ENCODE measurements at regions not wholly inside any gene's neighbourhood (a gene's known extent, or its start where the extent isn't known, plus 50 kb on each side); places are given as distances from the start of the nearest gene placed in this dataset.
"Not testable (repeated sequence)": the region's sequence is repeated elsewhere in the genome, so short reads cannot be mapped to it uniquely, and the experiment has no call there.

- DNase-seq (ENCODE audit: low spot score) = no peak
These were observed 455.3 kb upstream of the PTGER4 start for GRCh38 chr5:40224421-40224820.

GRCh38 chr5:40223884-40224402 lies 455.8 kb upstream of the PTGER4 start:
- DNase-seq (ENCODE audit: low spot score) = no peak

GRCh38 chr5:40221796-40222195 lies 457.9 kb upstream of the PTGER4 start:
- no peak for DNase-seq (ENCODE audit: low spot score)

- DNase-seq (ENCODE audit: low spot score) = no peak
These were observed 458.5 kb upstream of the PTGER4 start for GRCh38 chr5:40221255-40221654.

GRCh38 chr5:40220260-40220659 lies 459.5 kb upstream of the PTGER4 start:
- no peak for DNase-seq (ENCODE audit: low spot score)

GRCh38 chr5:40217553-40217952 lies 462.2 kb upstream of the PTGER4 start:
- DNase-seq (ENCODE audit: low spot score) = no peak

- DNase-seq (ENCODE audit: low spot score) = no peak
These were observed 469.0 kb upstream of the PTGER4 start for GRCh38 chr5:40210694-40211093.

- DNase-seq (ENCODE audit: low spot score) = no peak
These were observed 473.7 kb upstream of the PTGER4 start for GRCh38 chr5:40206030-40206429.

GRCh38 chr5:40204144-40204543 lies 475.6 kb upstream of the PTGER4 start:
- DNase-seq (ENCODE audit: low spot score) = peak; percentile 29

- peak; percentile 90 for DNase-seq (ENCODE audit: low spot score)
These were observed 476.8 kb upstream of the PTGER4 start for GRCh38 chr5:40202814-40203440.

GRCh38 chr5:40198736-40199135 lies 481.0 kb upstream of the PTGER4 start:
- no peak for DNase-seq (ENCODE audit: low spot score)

- DNase-seq (ENCODE audit: low spot score) = not testable (repeated sequence)
These were observed 484.1 kb upstream of the PTGER4 start for GRCh38 chr5:40195574-40195973.

GRCh38 chr5:40191150-40191549 lies 488.6 kb upstream of the PTGER4 start:
- no peak for DNase-seq (ENCODE audit: low spot score)

GRCh38 chr5:40172721-40173120 lies 507.0 kb upstream of the PTGER4 start:
- no peak for DNase-seq (ENCODE audit: low spot score)

GRCh38 chr5:40171971-40172370 lies 507.7 kb upstream of the PTGER4 start:
- no peak for DNase-seq (ENCODE audit: low spot score)

GRCh38 chr5:40167283-40167682 lies 512.4 kb upstream of the PTGER4 start:
- DNase-seq (ENCODE audit: low spot score) = no peak

- no peak for DNase-seq (ENCODE audit: low spot score)
These were observed 512.9 kb upstream of the PTGER4 start for GRCh38 chr5:40166802-40167201.

- DNase-seq (ENCODE audit: low spot score) = no peak
These were observed 513.7 kb upstream of the PTGER4 start for GRCh38 chr5:40165789-40166728.

- DNase-seq (ENCODE audit: low spot score) = no peak
These were observed 514.5 kb upstream of the PTGER4 start for GRCh38 chr5:40165106-40165788.

GRCh38 chr5:40160435-40160834 lies 519.3 kb upstream of the PTGER4 start:
- DNase-seq (ENCODE audit: low spot score) = no peak

GRCh38 chr5:40154194-40154593 lies 525.5 kb upstream of the PTGER4 start:
- no peak for DNase-seq (ENCODE audit: low spot score)

- DNase-seq (ENCODE audit: low spot score) = no peak
These were observed 528.8 kb upstream of the PTGER4 start for GRCh38 chr5:40150896-40151295.

All from umbilical cord (tissue), 1 donor.